IPS-18c (cell line): ENCODE measurements at regions not wholly inside any gene's neighbourhood (a gene's known extent, or its start where the extent isn't known, plus 50 kb on each side); places are given as distances from the start of the nearest gene placed in this dataset.
"Not testable (repeated sequence)": the region's sequence is repeated elsewhere in the genome, so short reads cannot be mapped to it uniquely, and the experiment has no call there.

Experiments
- H3K4me3 ChIP-seq: 2 replicates; pipeline ENCODE4 v1.7.0; 2013; ENCODE audit warnings: low read depth, mild to moderate bottlenecking, low read length, moderate library complexity; ENCODE audit not compliant: insufficient read depth
- H3K9me3 ChIP-seq: one replicate; pipeline ENCODE4 v1.6.1; 2013; ENCODE audit warnings: mild to moderate bottlenecking, low read length, moderate library complexity; ENCODE audit not compliant: control insufficient read depth, insufficient read depth

- not testable (repeated sequence) for H3K4me3 ChIP-seq, H3K9me3 ChIP-seq
Measured at GRCh38 chr17:21574611-21575255, 117.6 kb upstream of the KCNJ18 start.

DNA sequence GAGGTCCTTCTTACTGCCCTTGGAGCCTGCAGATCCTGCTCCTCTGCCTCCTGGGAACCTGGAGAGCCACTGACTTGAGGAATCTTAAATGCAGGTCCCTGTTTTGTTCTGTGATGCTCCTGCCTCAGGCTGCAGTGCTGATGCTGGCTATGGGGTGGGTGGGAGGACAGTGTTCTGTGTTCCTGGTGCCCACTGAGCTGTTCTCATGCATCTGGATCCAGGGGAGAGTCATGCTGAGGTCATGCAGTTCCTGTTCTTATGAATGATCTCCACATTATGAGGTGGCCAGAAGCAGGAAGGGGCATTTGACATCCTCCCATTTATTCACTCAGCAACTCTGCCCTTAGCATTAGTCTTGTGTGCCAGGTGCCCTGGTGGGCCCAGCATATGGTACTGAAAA is 113.5 kb upstream of the KCNJ18 start:
- not testable (repeated sequence) for H3K4me3 ChIP-seq, H3K9me3 ChIP-seq

DNA sequence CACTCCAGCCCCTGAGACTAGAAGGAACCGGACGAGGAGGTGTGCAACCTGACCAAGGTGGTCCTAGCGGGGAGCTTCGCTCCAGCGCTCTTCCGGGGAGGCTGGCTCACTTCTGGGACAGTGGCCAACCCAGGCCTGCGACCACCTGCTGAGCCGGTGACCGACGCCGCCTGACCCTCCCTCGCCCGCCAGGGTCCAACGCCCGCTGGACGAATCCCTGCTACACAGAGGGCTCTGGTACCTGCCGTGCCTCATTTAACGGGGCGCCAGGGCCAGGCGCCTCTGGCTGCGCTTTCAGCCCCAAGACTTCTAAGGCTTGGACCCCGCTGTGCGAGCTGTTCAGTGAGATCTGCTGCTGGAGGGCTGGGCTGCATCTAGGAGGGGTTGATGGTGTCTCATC is 99.5 kb upstream of the KCNJ18 start:
- Histone ChIP-seq H3K9me3 (no peaks in the 10 kb centered on the region), H3K4me3 (no peak overlapping the region)

DNA sequence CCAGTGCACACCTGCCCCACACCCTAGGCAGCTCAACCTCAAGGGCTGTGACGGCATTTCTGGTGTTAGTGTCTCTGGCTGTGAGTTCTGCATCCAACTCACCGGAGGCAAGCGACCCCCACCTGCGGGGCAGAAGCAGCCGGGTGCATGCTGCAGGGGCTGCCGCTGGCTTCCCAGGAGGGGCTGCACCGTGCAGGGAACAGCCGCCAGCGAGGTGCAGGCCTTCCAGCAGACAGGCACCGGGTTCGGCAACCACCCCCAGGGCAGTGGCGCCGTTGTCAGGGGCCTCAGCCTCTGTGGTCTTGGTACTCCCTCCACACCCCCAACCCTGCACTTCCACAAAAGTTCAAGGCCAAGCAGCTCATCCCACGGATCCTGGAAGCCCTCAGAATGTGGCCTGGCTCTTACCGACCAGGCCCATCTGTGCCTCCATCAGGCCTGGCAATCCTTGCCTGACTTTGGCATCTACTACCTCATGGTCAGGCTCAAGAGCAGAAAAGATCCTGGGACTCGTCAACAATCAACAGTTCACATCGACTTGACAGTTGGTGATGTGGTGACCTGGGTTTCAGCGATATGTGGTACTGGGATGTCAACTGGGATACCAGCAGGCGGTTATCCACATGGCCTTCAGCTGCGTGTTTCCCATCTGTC is 98.7 kb upstream of the KCNJ18 start:
- H3K9me3 ChIP-seq, H3K4me3 ChIP-seq: not testable (repeated sequence)

- no peak overlapping the region for H3K4me3 ChIP-seq
- H3K9me3 ChIP-seq: no peaks in the 10 kb centered on the region
Measured at GRCh38 chr17:21595086-21595485, 97.2 kb upstream of the KCNJ18 start.

- Histone ChIP-seq H3K9me3 (no peaks in the 10 kb centered on the region), H3K4me3 (no peak overlapping the region)
Measured at GRCh38 chr17:21602176-21602575, 90.1 kb upstream of the KCNJ18 start.

- H3K9me3 ChIP-seq: not testable (repeated sequence)
Measured at GRCh38 chr17:21603292-21603691, 89.0 kb upstream of the KCNJ18 start.

DNA sequence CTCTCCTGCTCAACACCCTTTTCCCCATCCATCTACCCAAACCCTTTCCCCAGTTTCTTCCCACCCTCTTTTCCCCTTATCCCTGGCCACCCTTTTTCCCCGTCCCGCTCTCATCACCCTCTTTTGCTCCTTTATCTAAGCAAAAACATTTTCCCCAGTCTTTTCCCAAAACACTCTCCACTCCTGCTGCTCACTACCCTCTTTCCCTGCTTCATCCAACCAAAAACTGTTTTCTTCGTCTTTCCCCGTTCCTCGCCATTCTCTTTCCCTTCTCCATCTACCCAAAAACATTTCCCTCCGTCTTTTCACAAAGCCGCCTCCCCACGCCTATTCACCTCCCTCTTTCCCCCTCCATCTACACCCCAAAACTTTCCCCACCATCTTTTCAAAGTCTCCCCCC is 80.9 kb upstream of the KCNJ18 start:
- not testable (repeated sequence) for H3K4me3 ChIP-seq, H3K9me3 ChIP-seq

More at GRCh38 chr17:21603292-21603691, 89.0 kb upstream of the KCNJ18 start:
- H3K4me3 ChIP-seq: not testable (repeated sequence)

DNA sequence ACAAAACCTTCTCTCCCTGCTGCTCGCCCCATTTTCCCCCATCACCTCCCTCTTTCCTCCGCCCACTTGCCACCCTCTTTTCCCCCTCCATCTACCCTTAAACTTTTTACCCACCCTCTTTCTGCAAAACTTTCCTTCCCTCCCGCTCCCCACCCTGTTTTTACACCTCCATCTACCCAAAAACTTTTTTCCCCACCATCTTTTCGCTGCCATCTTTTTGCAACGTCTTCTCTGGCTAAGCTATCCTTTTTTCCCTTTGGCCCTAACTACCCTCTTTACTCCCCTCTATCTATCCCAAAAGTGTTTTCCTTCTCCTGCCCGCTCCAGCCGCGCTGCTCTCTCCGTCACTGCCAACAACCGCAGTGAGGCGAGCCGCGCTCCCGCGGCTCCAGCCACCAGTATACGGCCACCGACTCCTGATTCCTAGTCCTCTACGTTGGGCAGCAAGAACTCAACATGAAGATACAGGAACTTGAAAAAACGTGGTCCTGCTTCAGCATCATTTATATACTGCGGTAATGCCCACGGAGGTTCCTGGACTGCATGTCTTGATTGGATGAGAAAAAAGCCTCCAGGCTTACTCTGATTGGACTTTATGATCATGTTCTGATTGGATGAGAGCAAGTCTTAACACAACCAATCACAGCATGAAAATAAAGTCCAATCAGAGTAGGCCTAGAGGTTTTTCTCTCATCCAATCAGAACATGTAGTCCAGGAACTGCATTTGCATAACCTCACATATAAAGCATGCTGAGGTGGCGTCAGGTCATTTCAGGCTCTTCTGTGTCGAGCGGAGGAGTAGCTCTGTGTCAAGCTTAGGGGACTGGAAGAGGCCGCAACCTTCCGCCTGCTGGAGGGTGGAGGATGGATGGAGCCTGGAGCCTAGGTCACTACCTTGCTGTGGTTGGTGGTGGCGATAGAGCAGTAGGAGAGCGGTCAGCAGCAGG is 79.9 kb upstream of the KCNJ18 start:
- not testable (repeated sequence) for H3K4me3 ChIP-seq, H3K9me3 ChIP-seq

DNA sequence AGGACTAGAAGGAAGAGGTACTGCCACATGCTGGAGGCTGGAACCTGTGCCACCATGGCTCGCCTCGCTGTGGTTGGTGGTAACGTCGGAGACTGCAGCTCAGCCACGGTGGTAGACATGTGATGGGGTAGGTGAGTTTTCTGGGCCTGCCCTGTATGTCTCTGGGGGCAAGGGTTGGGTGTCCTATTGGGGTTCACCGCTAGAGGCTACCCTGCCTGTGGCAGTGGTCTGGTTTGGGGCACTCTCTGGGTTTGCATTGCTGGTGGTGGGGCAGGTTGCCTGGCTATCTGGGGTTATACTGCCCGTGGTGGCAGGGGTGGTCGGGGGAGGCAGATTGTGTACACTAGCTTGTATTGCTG is 79.3 kb upstream of the KCNJ18 start:
- H3K9me3 ChIP-seq: no peaks in the 10 kb centered on the region
- no peak overlapping the region for H3K4me3 ChIP-seq

- not testable (repeated sequence) for H3K4me3 ChIP-seq, H3K9me3 ChIP-seq
Measured at GRCh38 chr17:21626987-21627386, 65.3 kb upstream of the KCNJ18 start.
